ENCODE measurements at regions not wholly inside any gene's neighbourhood (a gene's known extent, or its start where the extent isn't known, plus 50 kb on each side); places are given as distances from the start of the nearest gene placed in this dataset.

DNA sequence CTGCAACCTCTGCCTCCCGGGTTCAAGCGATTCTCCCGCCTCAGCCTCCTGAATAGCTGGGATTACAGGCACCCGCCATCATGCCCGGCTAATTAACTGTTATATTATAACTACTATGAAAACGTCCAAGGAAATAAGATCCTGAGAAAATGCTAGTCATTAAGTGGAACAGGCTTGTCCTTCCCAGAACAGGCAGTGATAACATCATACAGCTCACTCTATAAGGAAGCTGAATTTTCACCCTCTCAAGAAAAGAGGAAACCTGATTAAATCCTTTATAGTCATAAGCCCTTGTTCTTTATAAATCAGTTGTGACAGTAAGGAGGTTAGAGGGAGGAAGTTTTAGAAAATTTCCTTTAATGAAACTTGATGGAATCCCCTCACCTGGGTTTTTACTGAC is 163.9 kb upstream of the CLINT1 start:
- DNase-seq (ENCODE audit: low read depth): no peak

DNA sequence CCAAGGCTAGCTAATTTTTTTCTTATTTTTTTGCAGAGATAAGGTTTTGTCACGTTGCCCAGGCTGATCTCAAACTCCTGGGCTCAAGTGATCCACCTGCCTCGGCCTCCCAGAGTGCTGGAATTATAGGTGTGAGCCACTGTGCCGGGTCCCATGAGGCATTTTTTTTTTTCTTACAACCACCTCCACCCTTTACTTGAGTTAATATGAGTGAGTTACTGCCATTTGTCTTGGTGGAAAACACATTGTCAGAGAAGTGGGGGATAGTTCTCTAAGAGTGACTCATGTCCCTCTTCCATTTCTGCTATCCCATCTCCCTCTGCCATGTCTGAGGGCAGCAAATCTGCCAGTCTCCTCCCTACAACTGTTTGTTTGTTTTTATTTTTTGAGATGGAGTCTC is 163.4 kb upstream of the CLINT1 start:
- no peak for DNase-seq (ENCODE audit: low read depth)

DNA sequence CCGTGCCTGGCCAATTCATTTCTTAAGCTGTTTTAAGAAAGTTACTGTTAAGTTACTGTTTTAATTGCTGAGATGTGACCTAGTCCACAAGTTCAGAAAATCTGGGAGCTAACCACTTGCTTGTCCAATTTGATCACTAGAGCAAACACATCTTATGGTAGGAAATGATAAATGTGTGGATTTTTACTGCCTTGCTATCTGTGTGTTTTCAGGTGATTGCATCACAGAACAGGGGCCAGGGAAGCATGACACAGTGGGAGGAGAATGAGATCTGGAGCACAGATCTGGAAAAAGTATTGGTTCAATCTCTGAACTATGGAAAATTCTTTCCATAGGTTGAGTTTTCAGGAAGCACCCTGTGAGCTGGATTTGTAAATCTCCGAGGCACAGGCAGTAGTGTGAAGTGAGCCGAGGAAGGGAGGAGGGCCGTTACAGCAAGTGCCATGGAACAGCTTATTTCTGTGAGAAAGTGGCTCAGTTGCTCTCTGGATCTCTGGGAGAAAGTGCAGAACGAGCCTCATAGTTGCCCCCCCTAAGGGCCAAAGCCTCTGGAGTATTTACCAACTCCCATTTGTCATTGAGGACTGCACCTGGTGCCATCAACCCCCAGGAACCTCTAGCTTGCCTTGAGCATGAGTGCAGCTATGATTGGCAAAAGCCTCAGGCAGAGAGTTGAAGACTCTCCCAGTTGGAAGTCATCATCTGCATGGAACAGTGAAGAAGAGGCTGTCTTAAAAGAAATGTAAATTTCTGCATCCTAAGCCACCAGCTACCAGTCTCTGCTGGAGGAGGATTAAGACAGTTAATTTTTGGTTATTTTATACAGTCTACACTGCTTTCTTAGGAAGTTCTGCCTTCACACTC is 161.8 kb upstream of the CLINT1 start:
- DNase-seq (ENCODE audit: low read depth): no peak

DNA sequence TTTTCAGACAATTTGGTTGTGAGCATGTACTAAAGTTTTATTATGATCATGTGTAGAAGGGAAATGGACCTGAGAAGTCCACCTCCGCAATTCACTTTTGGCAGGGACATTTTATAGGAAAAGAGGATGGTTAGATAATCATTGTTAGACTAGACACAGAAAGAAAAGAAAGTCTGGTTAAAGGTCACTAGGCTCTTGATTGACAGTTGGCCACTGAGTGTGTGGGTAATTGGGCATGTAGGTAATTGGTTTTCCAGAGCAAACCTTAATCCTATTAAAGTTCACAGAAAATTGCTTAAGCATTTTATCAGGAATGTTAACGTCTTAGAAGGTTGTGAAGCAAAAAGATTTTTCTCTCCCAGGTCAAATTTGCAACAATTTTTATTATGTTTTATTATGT is 158.5 kb upstream of the CLINT1 start:
- no peak for DNase-seq (ENCODE audit: low read depth)

DNA sequence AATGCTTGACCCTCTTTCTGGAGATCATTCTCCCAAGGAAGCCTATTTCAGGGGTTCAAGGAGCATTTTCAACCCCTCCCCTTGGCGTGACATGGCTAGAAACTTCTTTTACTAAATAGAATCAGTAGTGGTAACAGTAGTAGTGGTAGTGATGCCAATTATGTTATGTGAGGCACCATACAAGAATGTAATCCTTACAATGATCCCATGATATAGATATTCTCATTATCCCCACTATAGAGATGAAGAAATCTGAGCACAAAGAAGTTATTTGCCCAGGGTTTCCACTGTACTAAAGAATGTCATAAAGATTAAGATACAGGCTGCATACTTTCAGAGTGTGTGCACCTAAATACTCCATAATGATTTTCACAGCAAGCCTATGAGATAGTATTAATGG is 155.4 kb upstream of the CLINT1 start:
- no peak for DNase-seq (ENCODE audit: low read depth)

DNA sequence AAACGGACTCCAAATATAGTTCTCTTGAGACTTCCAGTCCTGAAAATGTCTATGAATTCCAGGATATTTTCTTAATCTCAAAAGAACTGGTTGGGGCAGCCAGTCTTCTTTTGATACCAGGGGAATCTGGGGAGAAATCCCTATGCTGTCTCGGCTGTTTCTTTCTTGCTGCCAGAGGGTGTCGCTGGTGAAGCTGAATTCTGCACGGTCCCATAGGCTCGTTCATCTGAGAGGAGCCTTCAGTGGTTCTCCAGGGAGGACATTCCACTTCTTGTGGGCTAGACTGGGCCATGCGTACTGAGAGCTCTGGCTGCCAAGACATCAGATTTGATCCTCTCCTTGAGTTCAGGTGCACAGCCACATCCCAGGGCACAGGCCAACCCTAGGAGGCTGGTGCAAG is 155.0 kb upstream of the CLINT1 start:
- DNase-seq (ENCODE audit: low read depth): peak; percentile 42

DNA sequence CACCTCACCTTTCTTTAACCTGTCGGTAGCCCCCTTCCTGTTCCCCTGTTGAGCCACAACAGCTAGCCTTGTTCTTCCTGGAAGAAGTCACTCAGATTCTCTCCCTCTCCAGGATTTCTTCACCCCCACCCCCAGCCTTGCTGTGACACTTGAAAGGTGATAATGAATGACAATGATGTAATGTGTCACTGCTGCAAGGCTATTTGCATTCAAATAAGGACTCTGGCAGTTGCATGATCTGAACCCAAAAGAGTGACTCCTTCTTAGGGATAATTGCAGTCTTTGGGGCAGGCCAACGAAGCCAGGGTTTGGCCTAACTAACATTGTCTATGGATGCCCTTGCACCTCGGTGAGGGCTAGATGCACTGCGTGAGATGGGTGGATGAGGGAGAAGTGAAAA is 154.4 kb upstream of the CLINT1 start:
- no peak for DNase-seq (ENCODE audit: low read depth)

DNA sequence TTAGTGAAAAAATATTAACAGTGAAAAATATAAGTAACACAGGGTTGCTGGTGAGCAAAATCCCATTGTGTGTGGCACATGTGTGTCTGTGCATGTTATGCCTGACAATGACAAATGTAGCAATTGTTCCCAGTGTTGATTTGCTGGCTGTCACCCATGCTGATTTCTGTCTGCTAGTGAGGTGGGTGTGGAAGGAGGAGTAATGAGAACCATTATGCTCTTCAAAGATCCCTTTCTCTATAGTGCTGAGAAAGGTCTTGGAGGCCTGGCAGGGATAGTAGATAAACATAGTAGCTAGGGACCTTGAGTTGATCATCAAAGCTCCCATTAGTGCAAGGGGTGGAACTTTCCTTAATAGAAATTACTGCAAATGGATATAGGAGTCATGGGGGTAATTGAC is 152.5 kb upstream of the CLINT1 start:
- DNase-seq (ENCODE audit: low read depth): no peak

DNA sequence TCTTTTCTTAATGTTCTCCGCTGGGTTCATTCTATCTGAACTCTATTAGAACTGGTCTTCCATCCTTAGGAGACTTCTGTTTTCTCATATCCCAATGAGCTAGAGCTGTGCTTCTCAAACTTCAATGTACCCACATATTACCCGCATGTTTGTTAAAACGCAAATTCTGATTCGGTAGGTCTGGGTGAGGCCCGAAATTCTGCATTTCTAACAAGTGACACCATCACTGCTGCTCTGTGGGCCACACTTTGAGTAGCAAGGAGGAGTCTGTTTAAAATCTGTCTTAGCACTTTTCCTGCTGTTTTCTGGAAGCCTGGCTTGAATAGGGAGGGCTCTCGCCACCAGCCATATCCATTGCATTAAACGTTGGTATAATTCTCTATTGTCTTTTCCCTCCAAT is 151.9 kb upstream of the CLINT1 start:
- no peak for DNase-seq (ENCODE audit: low read depth)

DNA sequence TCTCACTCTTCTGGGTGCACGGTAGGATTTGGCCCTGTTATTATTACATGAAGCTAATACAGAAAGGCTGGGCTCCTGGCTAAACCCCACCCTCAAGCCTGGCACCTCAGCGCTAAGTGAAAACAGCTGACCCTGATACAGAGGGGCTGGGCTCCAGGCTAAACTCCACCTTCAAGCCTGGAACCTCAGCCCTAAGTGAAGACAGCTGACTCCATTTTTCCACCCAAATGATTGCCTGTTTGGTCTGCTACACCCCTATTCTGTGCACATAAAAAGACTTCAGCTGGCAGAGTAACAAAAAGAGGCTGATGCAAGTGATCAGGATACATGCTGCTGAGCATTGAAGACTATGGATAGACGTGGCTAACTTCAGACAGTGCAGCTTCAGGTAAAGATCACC is 148.4 kb upstream of the CLINT1 start:
- no peak for DNase-seq (ENCODE audit: low read depth)

DNA sequence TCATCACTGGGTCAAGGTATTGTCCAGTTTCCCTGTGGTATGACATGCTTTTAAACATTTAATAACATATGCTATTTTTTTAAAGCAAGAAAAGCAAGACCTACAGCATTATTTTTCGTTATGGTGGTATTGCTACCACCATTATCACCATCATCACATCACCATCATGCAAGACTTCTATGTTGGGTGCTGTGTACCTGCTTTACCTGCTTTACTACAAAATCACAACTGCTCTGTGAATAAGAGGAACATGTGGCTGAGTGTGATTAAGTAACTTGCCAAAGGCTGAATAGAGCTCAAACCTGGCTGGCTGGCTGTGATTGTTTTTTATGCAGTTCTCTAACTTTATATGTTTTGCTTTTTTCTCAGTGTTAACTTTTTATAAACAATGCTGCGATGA is 140.8 kb upstream of the CLINT1 start:
- DNase-seq (ENCODE audit: low read depth): no peak

DNA sequence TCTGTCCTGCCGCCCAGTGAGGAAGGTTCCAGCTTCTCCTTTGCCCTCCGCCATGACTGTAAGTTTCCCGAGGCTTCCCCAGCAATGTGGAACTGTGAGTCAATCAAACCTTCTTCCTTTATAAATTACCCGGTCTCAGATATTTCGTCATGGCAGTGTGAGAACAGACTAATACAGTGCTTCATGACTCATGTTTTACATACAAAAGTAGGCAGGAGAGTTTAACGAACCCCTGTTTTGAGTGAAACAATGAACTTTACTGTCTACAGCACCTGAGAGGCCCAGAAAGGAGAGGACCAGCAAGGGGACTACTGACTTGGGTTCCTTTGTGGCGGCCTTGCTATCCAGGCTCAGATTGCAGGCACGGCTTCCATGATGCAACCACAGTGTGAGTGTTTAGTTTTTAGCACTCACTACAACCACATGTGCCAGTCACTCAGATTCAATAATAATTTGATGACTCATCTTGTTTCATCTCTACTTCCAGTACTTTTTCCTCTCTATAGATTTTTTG is 139.1 kb upstream of the CLINT1 start:
- peak; percentile 77 for DNase-seq (ENCODE audit: low read depth)

DNA sequence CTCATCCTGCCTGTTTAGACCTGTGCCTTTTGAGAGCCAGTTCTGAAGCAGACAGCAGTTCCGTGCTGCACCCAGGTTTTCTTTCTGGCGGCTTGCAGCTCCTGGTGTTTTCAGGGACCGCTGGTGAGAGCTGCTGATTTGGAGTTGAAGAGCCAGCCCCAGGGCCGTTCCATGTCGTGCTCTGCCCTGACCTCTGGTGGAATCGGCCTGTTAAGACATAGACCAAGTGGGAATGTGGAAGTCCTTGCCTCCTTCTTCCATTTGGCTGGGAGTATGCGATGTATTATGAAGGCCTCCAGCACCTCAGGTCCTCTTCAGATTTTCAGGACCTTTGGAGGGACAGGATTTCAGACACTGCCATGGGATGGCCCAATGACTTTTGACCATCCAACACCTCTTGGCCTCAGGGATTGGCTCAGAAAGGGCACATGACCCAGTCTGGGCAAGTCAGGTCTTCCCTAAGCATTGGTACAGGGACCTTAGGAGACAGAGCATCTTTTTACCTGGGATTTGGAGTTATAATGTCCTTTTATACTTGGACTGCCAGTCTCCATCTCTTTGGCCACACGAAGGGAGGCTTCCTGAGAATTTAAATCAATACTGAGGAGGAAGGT is 136.1 kb upstream of the CLINT1 start:
- DNase-seq (ENCODE audit: low read depth): peak; percentile 64

DNA sequence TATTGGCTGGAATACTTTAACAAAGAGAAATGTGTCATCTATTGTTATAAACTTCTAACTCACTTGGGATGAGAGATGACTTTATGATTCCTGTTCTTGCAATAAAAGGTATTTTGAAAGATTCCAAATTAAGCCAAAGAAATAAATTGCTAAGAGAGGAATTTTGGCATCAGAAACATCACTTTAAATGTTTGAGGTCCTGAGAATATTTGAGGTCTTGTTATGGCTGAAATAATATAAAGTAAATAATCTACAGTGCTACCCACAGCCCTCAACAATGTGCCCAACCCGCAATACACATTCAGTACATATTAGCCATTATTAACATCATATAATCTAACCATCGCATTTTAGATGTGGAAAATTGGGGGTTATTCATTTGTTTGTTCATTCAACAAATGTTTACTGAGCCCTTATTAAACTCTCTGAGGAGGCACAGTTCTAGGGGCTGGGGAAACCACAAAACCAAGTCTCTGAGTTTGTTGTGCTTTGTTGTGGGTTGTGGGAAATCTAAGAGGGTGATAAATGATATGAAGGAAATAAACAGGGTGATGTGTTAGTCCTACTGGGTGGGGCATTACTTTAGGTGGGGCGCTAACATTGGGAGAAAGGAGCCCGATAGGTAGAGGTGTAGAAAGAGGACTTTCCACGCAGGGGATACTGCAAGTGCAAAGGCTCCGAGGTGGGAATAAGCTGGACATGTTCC is 135.2 kb upstream of the CLINT1 start:
- DNase-seq (ENCODE audit: low read depth): peak; percentile 14

DNA sequence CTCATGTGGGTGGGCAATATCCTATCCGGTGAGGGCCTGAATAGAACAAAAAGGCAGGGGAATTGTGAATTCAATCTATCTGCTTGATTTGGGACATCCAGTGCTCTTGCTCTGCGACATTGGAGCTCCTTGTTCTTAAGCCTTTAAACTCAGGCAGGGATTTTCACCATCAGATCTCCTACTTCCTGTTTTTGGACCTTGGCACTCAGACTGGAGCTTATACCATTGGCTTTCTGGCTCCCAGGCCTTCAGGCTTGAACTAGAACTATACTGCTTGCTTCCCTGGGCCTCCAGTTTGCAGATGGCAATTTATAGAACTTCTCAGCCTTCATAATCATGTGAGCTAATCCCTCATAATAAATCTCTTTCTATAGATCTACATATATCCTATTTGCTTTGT is 134.3 kb upstream of the CLINT1 start:
- DNase-seq (ENCODE audit: low read depth): no peak

DNA sequence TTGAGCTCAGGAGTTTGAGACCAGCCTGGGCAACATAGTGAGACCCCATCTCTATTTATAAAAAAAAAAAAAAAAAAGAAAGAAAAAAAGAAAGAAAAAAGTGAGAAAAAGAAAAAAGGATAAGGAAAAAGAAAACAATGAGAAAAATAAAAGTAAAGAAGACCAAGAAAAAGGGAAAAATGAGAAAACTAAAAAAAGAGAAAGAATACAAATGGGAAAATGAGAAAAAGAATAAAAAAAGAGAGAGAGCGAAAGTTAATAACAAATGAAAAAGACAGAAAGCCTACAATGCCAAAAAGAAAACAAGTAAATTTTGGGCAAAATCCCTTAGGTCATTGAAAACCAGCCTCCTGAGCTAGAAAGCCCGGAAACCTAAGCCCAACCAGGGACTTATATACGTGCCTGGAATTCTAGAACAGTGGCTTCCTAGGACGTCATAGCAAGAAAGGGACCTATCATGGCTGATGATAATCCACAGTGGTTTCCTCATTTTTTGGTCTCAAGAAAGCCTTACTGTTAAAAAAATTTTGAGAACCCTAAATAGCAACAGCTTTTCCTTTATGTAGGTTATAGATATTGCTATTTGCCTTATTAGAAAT is 131.7 kb upstream of the CLINT1 start:
- DNase-seq (ENCODE audit: low read depth): no peak

DNA sequence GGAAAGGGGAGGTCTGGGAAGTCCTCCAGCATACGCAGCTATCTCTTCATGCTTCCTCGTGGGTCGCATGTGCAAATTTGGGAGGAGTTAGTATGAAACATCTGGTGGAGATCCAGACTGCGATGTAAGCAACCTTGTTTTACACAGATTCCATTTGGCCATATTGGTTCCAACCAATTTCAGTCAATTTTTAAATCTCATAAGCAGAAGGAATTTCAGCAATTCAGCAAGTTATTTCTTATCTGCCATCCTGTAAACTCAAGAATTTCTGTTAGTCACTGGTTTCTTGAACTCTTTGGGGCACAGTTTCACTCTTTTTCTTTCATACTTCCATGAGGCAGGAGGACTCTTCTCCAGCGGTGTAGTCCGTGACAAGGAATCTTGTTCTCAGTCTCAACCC is 130.4 kb upstream of the CLINT1 start:
- DNase-seq (ENCODE audit: low read depth): peak; percentile 49

DNA sequence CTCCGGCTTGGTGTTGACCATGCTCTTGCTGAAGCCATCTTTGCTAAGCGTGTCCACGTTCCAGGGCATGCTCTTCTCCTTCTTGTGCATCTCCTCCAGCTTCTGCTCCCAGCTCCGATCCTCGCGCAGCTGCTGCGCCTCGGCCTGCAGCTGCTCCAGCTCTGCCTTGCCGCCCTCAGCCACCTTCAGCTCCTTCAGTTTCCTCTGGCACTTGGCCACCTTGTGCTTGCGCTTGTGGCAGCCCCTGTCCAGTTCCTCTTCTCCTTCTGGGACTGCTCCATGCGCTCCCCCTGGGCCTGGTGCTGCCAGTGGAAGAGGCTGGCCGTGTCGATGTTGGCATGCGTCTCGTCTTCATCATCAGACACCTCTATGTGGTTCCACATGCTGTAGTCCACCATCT is 128.3 kb upstream of the CLINT1 start:
- DNase-seq (ENCODE audit: low read depth): no peak

DNA sequence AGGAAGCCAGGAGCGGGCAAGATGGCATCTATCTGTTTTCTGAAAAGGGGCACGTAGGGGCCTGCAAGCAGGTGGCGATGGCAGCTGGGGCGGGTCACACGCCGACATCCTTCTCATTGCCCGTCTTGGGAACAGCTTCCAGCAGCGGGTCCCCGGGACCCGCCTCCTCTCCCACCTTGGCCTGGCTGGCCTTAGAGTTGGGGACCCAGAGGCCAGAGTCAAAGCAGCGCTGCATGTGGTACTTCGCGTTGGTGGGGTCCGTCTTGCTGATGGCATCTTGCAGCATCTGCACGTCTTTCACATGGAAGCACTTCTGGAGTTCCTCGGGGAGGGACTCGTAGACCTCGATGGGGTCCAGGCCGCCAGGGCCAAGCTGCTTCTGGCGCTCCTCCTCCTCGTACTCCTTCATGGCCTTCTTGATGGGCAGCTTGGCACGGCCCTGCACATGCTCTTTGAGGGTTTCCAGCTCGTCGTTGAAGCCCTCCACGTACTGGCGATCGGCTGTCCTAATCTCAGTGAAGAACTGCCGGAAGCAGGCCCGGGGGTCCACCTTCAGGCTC is 127.6 kb upstream of the CLINT1 start:
- no peak for DNase-seq (ENCODE audit: low read depth)

DNA sequence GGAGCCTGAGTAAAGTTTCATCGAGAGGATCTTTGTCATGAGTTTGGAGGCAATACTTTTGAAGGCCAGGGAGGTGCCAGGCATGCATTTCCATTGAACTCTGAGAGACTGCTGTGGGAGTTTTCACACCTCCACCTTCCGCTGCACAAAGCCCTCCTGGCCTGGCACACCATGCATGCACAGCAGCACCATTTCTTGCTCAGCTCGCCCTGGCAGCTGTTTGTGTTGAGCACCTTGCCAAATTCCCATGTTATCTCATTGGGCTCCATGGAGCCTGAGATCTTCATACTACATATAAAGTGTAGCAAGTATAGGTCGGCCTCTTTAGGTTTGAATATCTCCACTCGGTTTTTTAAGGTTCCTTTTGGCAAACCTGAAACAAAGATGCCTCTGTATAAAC is 125.7 kb upstream of the CLINT1 start:
- DNase-seq (ENCODE audit: low read depth): no peak

DNA sequence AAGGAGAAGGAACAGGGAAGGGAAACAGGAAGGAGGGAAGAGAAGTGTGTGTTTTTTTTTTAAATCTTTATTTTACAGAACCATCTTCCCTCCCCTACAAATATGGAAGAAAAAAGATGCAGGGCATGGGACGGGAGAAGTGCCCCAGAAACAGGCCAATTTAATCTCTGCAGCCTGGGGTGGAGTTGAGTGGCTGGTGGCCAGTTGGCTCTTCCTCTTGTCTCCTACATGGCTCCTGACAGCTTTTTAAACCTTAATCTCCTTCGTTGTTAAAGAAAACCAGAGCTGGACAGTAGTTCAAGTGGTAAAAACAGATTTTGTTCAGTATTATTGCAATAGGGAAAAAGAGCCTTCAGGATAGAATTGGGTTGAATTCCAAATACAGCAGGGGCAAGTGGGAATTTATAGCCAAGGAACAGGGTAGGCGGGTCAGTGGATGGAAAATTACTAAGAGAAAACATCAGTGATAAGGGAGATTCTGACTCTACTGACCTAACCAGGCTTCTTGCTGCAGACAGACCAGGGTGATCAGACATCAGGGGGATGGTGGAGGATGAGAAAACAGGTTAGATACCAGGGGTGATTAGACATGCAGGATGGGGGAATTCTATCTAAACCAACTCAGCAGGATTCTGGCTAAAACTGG is 125.1 kb upstream of the CLINT1 start:
- DNase-seq (ENCODE audit: low read depth): no peak

DNA sequence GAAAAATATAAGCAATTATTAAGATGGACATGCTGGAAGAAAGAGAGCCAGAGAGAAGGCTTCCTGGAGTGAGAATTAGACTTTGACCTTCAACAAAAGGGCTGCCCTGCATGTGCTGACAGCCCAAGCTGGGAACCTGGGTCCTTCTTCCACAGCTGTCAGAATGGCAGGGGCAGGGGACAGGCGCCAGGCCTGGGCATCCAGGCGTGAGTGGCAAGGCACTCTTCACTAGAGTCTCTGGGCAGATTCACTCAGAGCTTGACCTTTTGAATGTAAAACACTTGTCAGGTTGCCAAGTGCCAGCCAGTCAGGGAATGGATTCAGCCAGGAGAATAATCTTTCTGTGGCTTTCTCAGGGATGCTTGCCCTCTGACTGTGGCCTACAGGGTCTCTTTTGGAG is 119.1 kb upstream of the CLINT1 start:
- DNase-seq (ENCODE audit: low read depth): no peak
